NB4 (cell line): ENCODE measurements at regions not wholly inside any gene's neighbourhood (a gene's known extent, or its start where the extent isn't known, plus 50 kb on each side); places are given as distances from the start of the nearest gene placed in this dataset.

Experiments used
- CTCF ChIP-seq: IDR thresholded peaks from one replicate; pipeline ENCODE4 v1.5.1; 2012; ENCODE audit warnings: low read depth, low read length
- MAX ChIP-seq: IDR thresholded peaks from 2 replicates; pipeline ENCODE4 v1.6.1; 2011; ENCODE audit warnings: low read depth, low read length
- MYC ChIP-seq: IDR thresholded peaks from 2 replicates; pipeline ENCODE4 v1.6.1; 2011; ENCODE audit warnings: low read depth, low read length
- POLR2A ChIP-seq: IDR thresholded peaks from 2 replicates; pipeline ENCODE4 v1.6.1; 2011; ENCODE audit warnings: mild to moderate bottlenecking; ENCODE audit not compliant: insufficient read length; ENCODE audit errors: extremely low read depth

GRCh38 chr4:18111081-18111480 lies 89.5 kb upstream of the LCORL start:
- TF ChIP-seq CTCF (no peak), MYC (no peak), MAX (no peak), POLR2A (no peak)
